Stimulated activated CD4-positive, alpha-beta T cell treated with anti-CD3 and anti-CD28 coated beads, Interleukin-12 subunit alpha, Interleukin-12 subunit beta, amount 100 ng/mL, for 24 hours (primary cell): ENCODE measurements at regions not wholly inside any gene's neighbourhood (a gene's known extent, or its start where the extent isn't known, plus 50 kb on each side); places are given as distances from the start of the nearest gene placed in this dataset.

Experiments used
- DNase-seq, 2 experiments: peaks; one replicate each; pipeline ENCODE4 v3.0.0-alpha.2; 2020; ENCODE audit warnings: low read depth in 2 of 2

GRCh38 chr6:163994566-163994965 is 580.0 kb downstream of the QKI start:
- DNase-seq: no peak

- no peak for DNase-seq
Observed at GRCh38 chr6:163992701-163993100, 578.2 kb downstream of the QKI start.

- no peak for DNase-seq
Observed at GRCh38 chr6:163992056-163992455, 577.5 kb downstream of the QKI start.

DNA sequence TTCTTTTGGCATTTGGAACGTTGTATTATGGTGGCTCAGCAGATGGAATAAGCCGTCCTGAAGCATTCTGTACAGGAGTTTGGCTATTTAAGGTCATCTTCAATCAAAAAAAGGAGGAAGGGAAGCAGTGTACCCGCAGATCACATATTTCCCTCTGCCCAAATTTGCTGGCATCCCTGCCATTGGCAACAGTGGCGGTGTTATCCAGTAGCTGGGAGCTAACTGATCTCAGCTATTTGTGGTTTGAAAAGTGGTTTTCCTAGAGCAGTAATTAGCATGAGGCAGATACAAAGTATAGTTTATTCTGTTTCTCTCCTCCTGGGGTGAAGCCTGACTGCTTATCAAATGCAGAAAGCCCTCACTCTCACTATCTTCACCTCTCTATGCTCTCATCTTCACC is 576.8 kb downstream of the QKI start:
- no peak for DNase-seq

DNA sequence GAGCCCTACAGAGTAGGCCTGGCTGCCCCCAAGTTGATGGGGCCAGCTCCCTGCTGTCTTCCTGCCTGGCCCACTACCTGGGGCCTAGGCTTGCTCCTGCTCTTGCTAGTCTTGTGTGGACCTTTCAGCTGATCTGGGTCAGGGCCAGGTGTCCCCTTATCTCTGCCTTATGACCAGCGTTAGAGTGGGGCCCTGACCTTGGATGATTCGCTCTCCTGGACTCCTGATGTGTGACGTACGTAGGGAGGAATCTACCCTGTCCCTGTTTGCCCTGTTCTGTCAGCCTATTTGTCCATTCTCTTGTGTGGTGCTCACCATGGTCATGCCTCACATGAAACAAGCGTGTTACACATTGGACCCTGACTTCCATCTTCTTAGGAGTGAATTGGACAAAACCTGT is 571.8 kb downstream of the QKI start:
- DNase-seq: no peak

- DNase-seq: no peak
Observed at GRCh38 chr6:163985710-163986109, 571.2 kb downstream of the QKI start.

DNA sequence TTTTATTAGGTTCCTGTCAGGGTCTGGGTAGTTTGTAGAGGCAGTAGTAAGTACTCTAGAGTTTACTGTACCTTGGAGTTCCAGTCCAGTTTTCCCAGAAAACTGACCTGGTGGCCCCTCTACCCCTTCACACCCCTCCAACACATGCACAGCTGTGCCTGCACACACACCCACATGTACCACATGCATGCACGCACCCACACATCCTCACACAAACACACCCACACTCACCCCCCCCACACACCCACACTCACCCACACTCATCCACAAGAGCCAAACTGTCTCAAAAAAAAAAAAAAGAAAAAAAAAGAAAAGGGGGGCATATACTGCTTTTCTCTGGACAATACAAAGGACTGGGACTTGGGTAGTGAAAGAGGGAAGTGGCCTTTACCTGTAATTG is 570.5 kb downstream of the QKI start:
- no peak for DNase-seq

DNA sequence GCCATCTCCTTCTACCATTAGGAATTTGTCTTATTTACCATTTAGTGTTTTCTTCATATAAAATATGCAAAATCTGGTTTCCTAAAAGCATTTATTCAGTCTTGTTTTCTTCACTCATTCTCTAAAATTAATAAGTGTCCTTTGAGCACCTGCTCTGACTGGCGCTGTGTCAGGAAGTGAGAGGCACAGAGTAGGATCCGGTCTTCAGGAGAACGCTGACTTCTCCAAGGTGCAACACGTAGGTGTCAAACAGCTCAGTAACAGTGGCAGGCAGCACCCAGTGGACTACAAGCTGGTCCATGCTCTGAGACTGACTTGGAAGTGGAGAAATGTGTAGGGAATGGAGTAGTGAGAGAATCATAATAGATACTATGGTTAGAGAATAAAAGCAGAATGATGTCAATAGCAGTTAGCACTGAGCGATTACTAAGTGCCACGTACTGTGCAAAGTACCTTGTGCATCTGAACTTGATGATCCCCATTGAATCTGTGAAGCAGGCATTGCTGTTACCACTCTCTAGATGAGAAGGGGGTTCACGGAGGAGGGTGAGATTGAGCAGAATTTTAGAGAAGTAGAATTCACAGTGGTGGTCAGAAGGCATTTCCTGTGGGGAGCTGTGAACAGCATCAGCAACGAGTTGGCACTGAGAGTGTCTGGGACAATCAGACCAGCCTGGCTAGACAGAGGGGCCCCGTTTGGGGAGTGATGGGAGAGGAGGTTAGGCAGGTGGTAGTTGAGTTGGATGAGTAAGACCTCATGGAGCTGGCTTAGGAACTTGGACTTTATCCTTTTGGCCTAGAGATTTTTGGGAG is 569.8 kb downstream of the QKI start:
- no peak for DNase-seq

- no peak for DNase-seq
Observed at GRCh38 chr6:163983679-163984078, 569.2 kb downstream of the QKI start.

- no peak for DNase-seq
Observed at GRCh38 chr6:163974322-163974721, 559.8 kb downstream of the QKI start.

DNA sequence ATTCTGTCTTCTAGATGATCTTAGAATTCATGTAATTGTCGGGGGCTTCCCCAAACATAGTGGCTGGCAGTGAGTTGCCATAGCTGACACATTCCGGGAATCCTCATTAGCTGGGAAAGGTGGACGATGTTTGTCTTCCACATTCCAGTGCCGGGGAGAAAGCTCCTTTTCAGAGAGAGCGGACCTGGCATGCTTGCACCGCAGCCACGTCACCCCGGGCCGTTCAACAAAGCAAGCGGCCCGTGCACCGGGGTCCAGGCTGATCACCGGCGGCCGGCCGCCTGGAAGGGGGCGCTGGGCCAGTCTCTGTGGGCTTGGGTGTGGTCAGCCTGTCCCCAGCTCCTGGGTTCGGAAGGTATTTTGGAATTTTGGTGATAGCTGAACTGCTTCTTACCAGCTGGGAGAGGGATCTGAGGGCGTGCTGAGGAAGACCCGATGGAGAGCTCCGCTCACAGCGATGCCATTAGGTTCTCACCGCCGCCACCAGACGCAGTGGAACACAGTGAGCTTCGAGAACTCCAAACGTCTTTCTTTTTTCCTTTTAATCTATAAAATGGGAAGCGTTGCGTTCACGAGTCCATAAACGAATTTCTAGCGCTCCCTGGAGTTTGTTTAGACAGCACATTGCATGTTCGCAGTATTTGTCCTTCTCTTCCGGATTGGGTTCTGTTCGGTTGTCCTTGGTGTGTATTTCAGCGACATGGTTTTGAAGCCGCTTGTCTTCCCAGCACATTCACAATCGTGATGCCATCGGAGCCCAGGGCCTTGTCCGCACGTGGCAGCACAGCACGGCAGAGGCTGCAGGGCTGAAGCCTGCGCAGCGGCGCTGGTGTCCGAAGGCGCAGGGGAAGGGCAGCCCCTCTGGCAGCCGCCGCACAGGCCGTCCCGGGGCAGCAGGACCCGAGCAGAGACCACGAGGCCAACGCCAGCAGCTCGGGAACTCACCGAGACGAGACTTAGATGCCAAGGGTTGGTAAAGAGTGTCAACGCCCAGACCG is 557.6 kb downstream of the QKI start:
- DNase-seq: no peak

DNA sequence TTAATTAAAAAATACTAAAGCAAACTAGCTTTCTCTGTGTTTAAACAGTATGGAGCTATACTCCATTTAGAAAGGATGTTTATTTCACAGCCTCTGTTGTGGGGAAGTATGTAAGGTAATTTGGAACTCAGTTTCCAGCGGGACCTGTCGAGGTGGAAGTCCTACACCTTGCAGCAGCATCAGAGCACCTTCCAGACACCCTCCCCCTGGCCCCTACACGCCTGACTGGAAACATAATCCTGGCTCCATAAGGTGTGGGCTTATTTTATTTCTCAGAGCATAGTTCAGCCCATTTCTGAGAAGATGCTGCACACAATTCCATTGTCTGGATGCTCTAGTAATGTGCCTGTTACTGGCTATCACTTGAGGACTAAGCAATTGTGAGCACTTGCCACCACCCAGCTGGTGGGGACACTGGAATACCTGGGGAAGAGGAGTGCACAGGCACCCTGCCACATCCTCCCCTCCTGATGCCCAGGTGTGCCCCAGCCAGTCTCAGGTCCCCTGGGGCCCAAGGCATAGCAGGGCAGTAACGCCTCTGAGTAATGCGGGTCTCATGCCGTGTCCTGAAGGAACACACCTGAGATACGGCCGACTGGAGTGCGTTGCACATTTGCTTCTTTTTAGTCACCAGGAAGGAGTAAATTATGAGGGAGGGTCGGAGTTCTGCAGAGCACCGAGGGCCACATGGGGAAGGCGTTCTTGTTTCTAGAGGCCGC is 556.5 kb downstream of the QKI start:
- no peak for DNase-seq

DNA sequence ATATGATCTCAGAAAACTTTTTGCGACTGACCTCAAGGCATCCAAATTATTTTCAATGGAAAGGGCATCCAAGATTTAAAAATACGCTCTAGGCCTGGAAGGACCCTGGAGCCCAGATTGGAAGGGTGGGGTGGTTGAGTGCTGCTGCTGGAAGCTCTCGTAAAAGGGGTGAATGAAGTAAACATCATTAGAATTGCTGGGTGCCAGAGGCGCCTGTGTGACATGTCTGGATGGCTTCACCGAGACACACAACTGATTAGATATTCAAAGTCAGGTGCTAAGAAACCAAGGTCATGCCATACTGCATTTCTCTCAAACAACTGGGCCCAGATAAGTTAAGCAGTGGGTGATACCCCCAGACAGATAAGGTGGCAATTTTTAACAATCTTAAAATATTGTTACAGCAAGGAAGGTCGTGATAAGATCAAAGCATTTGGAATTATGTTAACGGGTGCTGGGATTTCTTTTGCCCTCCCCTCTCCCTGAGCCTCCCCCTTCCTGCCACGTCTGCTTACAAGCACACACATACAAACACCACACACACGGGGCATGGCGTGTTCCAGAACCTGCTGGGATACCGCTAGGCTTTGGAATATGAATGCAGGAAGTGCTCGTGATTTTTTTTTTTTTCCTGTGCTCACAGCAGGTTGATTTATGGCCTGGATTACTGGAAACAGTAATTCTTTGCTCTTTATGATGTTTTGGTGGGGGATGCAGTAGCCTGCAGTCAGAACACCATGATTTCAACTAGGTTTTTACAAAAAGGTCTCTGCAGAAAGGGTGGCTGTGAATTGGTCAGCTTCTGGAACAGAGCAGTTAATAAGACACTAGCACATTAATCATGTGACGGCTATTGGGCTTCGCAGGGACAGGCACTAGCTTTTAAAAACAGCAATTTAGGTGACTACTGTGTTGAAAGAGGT is 551.2 kb downstream of the QKI start:
- no peak for DNase-seq

- no peak for DNase-seq
Observed at GRCh38 chr6:163964789-163965188, 550.3 kb downstream of the QKI start.

- DNase-seq: no peak
Observed at GRCh38 chr6:163963205-163964120, 548.9 kb downstream of the QKI start.

- DNase-seq: no peak
Observed at GRCh38 chr6:163962627-163963117, 548.2 kb downstream of the QKI start.

- DNase-seq: no peak
Observed at GRCh38 chr6:163960128-163960527, 545.6 kb downstream of the QKI start.

- DNase-seq: no peak
Observed at GRCh38 chr6:163958646-163959045, 544.1 kb downstream of the QKI start.

GRCh38 chr6:163956571-163957407 is 542.3 kb downstream of the QKI start:
- DNase-seq: peak; percentile 11 to 47
